Superior temporal gyrus (tissue), 1 donor: ENCODE measurements at regions not wholly inside any gene's neighbourhood (a gene's known extent, or its start where the extent isn't known, plus 50 kb on each side); places are given as distances from the start of the nearest gene placed in this dataset.

Source experiments
- DNase-seq: peaks from one replicate; pipeline ENCODE4 v3.0.0-alpha.2; 2016; ENCODE audit errors: extremely low spot score

GRCh38 chr2:236654496-236654895 lies 84.9 kb downstream of the ACKR3 start:
- no peak for DNase-seq

DNA sequence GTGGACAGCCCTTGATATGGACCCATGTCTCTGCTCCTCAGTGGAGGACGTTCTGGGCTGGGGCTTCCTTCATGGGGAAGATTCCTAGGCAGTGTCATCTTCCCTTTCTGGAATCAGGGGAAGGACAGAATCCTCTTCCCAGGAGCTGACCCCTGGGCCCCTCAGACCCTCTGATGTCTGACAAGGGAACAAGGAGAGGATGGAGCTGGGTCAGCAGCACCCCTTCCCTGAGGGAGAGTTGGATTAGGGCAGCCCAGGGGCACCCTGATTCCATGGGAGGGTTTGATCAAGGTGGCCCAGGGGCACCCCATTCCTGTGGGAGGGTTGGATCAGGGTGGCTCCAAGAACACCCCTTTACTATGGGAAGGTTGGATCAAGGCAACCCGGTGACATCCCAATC lies 86.5 kb downstream of the ACKR3 start:
- no peak for DNase-seq

GRCh38 chr2:236656721-236657120 lies 87.1 kb downstream of the ACKR3 start:
- DNase-seq = no peak

DNA sequence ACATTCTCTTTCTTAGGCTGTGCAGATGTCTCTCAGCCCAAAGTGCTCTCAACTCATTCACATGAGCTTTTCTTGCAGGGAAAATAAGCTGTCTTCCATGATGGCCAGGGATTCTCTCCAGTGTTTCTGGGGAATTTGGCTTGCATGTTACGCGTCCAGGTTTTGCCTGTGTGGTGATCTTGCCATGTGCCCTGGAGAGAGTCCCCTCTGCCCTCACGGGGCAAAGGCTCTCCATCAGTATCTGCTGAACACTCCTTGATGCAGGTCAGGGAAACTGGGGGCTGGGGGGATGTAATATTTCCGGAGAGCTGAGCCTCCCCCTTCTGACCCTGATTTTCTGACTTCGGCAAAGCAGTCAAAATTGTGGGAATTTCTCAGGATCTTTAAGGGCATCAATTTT lies 87.6 kb downstream of the ACKR3 start:
- DNase-seq = no peak

- no peak for DNase-seq
Measured at GRCh38 chr2:236657801-236658200, 88.2 kb downstream of the ACKR3 start.

DNA sequence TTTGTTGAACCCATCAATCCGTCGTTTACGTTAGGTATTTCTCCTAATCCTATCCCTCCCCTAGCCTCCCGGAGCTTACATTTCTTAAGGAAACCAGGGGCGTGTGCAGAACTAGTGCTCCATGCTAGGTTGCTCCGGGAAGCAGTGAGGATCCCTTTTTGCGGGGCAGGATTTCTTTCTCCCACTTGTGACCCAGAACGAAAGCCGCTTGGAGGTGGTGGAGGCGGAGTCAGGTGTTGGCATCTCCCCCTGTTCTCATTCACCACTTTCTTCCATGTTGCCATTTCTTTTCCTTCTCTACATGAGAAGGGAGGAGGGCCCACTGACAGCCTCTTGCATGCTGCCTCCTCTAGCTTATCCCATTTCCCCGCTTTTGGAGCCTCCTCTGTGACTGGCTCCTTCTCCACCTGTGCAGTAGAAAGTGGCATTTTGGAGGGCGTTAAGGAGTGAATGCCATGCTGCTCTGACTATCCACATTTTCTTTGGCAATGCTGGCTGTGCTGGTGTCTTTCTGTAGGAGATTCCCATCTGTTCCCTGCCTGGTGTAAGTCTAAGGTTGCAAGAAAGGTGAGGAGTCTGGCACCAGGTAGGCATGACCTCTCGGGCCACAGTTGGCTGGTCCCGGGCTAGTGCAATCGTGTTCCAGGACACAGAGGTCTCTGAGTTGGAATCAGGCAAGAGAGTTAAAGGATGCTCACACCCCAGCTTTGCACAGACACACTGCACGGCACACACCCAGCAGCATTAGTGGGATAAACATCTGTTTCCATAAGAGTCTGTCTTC lies 89.5 kb downstream of the ACKR3 start:
- no peak for DNase-seq

GRCh38 chr2:236659758-236660150 lies 90.1 kb downstream of the ACKR3 start:
- DNase-seq = no peak

DNA sequence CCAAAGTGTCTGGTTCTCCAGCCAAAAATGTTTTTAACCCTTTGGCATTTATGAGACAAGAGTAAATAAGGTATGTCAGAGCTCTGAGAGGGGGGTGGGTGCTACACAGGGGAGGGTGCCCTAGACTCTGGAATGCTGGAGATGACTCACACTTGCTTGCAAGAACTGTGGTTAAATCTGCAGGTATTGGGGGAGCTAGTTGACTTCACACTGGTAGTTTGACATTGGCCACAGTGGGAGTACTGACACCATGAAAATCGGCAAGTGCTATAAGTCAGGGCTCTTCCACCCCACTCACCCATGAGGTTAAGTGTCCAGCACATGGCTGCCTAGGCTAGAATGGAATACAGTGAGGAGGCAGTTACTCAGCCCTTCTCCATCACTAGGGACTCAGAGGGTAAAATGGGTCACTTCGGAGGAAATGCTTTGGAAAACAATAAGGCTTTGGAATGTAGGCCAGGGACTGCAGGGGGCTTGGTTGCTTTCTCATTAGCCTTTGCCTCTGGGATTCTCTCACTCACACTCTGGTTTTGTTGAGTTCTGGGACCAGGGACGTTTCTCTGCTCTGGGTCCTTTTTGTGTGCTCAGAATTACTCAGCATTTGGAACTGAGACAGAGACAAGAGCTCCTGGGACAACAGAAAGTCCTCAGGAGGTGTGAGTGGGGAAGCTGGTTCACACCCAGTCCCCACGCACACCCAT lies 91.6 kb downstream of the ACKR3 start:
- no peak for DNase-seq

GRCh38 chr2:236661762-236662110 lies 92.1 kb downstream of the ACKR3 start:
- no peak for DNase-seq

GRCh38 chr2:236662231-236663185 lies 92.9 kb downstream of the ACKR3 start:
- no peak for DNase-seq

- no peak for DNase-seq
Measured at GRCh38 chr2:236663287-236664101, 93.9 kb downstream of the ACKR3 start.

- no peak for DNase-seq
Measured at GRCh38 chr2:236664136-236664535, 94.5 kb downstream of the ACKR3 start.

DNA sequence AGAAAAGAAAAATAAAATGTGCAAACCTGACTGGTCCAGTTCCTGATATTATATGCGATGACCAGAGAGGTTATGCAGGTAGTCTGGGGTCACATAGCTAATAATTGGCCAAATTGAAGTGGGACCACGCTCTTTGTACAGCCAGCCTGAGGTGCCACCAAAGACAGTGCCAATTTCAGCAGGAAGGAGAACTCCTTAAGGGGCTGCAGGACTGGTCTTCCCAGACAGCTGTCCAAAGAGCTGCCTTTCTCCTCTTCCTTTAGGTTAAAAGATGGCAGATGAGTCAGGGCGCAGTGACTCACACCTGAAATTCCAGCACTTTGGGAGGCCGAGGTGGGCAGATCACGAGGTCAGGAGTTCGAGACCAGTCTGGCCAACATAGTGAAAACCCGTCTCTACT lies 95.5 kb downstream of the ACKR3 start:
- DNase-seq = no peak

DNA sequence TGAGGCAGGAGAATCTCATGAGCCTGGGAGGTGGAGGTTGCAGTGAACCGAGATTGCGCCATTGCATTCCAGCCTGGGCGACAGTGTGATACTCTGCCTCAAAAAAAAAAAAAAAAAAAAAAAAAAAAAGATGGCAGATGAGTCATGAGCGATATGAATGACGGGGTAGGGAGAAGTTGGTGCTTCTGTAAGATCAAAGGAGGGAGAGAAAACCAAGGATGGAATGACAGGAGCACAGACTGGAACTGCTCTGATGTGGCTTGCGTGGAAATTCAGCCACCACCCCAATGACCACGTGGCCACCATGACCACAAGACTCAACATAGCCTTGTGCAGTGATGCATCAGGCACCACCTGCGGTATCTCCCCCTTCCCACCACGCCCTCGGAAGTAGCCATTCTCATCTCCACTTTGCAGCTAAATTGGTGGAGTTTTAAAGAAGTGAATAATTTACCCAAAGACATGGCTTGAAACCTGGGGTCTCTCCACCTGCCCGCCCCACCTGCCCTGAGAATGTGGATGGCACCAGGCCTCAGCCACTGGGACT lies 96.0 kb downstream of the ACKR3 start:
- no peak for DNase-seq

DNA sequence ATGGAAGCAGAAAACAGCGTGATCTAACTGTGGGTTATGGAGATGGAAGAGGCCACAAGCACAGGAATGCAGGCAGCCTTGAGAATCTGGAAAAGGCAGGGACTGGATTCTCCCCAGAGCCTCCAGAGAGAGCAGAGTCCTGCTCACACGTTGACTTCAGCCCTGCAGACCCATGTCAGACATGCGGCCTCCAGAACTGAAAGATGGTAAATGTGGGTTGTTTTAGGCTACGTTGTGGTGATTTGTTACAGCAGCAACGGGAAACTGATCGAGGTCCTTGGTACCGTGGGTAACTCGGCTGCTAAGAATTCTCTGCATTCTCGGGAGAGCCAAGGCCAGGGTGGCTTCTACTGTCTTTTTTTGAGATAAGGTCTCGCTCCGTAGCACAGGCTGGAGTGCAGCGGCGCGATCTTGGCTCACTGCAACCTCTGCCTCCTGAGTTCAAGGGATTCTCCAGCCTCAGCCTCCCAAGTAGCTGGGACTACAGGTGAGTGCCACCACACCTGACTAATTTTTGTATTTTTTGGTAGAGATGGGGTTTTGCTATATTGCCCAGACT lies 97.1 kb downstream of the ACKR3 start:
- no peak for DNase-seq

DNA sequence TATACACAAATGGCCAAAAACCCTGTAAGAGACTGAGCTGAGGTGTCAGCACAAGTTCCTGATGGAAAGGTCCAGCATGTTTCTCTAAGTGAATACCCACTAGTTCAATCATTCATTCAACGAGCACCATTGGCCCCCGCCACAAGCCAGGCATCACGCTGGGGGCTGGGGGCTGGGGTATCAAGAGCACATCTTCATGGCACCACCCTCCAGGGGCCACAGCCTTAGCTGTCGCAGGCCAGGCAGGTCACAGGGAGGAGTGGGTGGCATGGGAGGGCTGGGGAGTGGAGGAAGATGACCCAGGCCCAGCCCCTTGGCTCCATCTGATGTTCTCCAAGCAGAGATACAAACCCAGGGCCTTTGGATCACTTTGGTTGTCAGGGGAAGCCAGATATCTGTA lies 97.9 kb downstream of the ACKR3 start:
- no peak for DNase-seq

DNA sequence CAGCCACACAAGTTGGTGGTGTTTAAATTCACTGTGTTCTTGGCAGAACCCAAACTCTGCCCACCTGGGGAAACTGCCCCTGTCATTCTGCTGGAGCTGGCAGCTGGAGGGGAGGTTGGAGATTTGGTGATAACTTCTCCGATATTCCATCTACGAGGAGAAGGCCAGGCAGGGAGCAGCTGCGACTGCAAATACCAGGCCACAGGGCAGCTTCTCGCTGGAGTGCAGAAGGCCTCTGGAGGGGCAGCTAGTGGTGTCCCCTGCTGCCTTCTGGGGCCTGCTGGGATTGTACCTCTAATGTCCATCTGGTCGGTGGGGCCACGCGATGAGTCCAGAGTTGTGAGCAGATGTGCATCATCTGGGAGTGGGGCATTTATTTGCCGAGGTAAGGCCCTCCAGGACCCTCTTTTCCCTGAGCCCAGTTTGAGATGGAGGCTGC lies 98.9 kb downstream of the ACKR3 start:
- no peak for DNase-seq

GRCh38 chr2:236670235-236670620 lies 100.6 kb downstream of the ACKR3 start:
- no peak for DNase-seq

DNA sequence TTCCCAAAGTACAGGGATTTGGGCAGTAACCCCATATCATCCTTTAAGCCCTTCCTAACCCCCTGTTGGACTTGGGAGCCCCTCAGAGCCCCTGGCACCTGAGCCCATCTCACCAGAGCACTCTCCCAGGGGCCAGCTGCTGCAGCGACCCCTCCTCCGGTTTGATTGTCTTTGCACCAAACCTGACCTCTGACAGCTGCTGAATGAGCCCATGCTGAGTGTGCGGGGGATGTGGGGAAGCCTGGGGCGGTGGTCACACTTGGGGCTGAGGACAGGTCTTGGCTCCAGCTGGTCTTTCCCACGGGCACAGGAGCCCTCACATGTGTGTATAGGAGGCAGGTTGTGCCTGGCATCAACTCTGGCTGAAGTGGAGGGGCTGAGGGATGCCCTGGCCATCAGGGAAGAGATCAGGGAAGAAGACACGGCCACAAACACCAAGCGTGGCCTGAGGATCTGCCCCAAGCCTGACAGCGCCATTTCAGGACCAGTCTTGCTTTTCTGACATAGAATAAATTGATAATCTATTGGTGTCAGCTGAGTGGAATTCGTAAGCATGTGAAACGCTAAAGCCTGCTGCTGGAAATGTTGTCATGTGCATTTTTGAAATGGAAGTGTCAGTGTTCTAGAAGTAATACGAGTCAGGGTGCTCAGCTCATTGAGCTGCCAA lies 102.4 kb downstream of the ACKR3 start:
- DNase-seq = no peak

DNA sequence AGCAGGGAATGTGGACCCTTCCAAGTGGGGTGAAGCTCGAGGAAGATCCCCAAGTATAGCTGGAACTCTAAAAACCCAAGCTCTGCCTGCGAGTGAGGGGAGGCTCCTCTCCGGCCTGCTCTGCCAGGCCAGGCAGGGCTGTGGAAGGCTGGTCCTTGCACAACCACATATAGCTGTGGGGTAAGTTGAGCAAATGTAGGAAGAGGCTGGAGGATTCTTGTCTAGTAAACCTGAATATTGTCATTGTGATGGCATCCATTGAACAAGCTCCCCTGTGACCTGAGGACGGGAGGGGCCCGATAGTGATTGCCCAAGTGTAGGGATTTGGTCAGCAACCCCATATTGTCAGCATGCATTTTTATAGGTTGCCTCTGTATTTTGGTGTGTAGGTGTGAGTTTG lies 103.0 kb downstream of the ACKR3 start:
- no peak for DNase-seq
